ENCODE measurements at regions not wholly inside any gene's neighbourhood (a gene's known extent, or its start where the extent isn't known, plus 50 kb on each side); places are given as distances from the start of the nearest gene placed in this dataset.

DNA sequence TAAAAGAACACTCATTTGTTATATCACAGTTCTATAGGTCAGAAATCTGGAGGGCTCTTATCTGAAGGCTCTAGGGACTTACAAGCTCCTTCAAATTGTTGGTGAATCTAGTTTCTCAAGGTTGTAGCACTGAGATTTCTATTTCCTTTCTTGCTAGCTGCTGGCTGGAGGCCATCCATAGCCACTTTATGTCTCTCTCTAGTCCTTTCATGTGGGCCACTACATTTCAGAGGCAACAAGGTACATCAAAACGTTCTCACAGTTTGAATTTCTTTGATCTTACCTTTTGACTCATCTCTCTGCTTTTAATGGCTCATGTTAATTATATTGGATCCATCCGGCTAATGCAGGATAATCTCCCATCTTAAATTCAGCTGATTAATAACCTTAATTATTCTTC, 286.8 kb downstream of the DIO2 start:
- no peak overlapping the region for H2BK12ac ChIP-seq (ENCODE audit: insufficient read length, low read depth, low read length)
- H3K4ac ChIP-seq (ENCODE audit: low read depth, low read length), result no peak overlapping the region
- no peak overlapping the region for H2AFZ ChIP-seq (ENCODE audit: low read length)
- H2BK15ac ChIP-seq (ENCODE audit: low read depth, low read length), result no peak overlapping the region
- no peak overlapping the region for H2BK20ac ChIP-seq (ENCODE audit: low read depth, low read length, poor library complexity, severe bottlenecking)
- H3K4me1 Mint-ChIP-seq, result no peaks in the 10 kb centered on the region
- H3K36me3 Mint-ChIP-seq (ENCODE audit: insufficient read depth in 1 of 3, low read depth in 3 of 3), result peaks cover 0 to 10% (median 0%) of the 10 kb centered on the region in 3 experiments; a peak in 2 of 7 replicates
- no peak overlapping the region for H4K8ac ChIP-seq (replicated peaks; ENCODE audit: insufficient read length, low read depth, low read length)
- H3K27ac Mint-ChIP-seq, result no peak overlapping the region
- no peak overlapping the region for H3T11ph ChIP-seq (ENCODE audit: low read length)
- H3K18ac ChIP-seq (ENCODE audit: insufficient read length, low read depth, low read length), result no peak overlapping the region
- peaks cover 3% of the 10 kb centered on the region; the same call in 1 of the 2 replicates for H3K27me3 Mint-ChIP-seq (ENCODE audit: low read depth)
- no peak overlapping the region for H3K23ac ChIP-seq (ENCODE audit: insufficient read length, low read depth, low read length)
- H3K27me3 ChIP-seq (ENCODE audit: insufficient read depth, low read length), result no peaks in the 10 kb centered on the region
- no peaks in the 10 kb centered on the region for H3K23me2 ChIP-seq (ENCODE audit: insufficient read length, low read depth, low read length, poor library complexity, severe bottlenecking)
- H3K79me1 ChIP-seq (ENCODE audit: insufficient read depth, low read depth, low read length, poor library complexity, severe bottlenecking), result no peaks in the 10 kb centered on the region
- no peak overlapping the region for H3K27ac ChIP-seq (ENCODE audit: insufficient read length, low read depth, low read length)
- H3K56ac ChIP-seq (ENCODE audit: insufficient read length, low read depth, low read length), result no peak overlapping the region
- H3K9me3 ChIP-seq (ENCODE audit: control insufficient read depth, low read depth, low read length), result no peaks in the 10 kb centered on the region
- peaks cover 0 to 10% of the 10 kb centered on the region in 2 experiments; a peak in 4 of 5 replicates for H3K9me3 Mint-ChIP-seq
- no peak for DNase-seq
- H3K4me3 Mint-ChIP-seq, result no peak overlapping the region
- H3K9ac ChIP-seq (ENCODE audit: extremely low read depth, insufficient read length, low read length), result no peak overlapping the region
- no peak overlapping the region for H4K91ac ChIP-seq (ENCODE audit: insufficient read length, low read depth, low read length)
- no peak overlapping the region for H3K4me2 ChIP-seq (ENCODE audit: insufficient read depth, insufficient read length, low read length)
- H2BK120ac ChIP-seq (ENCODE audit: low read depth, low read length, poor library complexity, severe bottlenecking), result no peak overlapping the region
- H3K14ac ChIP-seq (ENCODE audit: insufficient read depth, low read length), result no peak overlapping the region
- no peak overlapping the region for H4K5ac ChIP-seq (ENCODE audit: insufficient read length, low read depth, low read length)
- H3K4me1 ChIP-seq (ENCODE audit: insufficient read depth, low read length), result no peaks in the 10 kb centered on the region
- no peaks in the 10 kb centered on the region for H4K20me1 ChIP-seq (ENCODE audit: control insufficient read depth, insufficient read depth, insufficient read length)
- no peak overlapping the region for H2BK5ac ChIP-seq (ENCODE audit: insufficient read length, low read length)
- H3K79me2 ChIP-seq (ENCODE audit: insufficient read depth, low read length), result no peaks in the 10 kb centered on the region
- TF ChIP-seq CTCF (conservative IDR thresholded peaks at IDR 0.05), result no peak
- no CpG with 5 or more reads among the region's 2 CpGs for WGBS (ENCODE audit: extremely low coverage, insufficient read length, low lambda C conversion rate)
- H2AK5ac ChIP-seq (ENCODE audit: insufficient read length, low read length), result no peak overlapping the region

All from H9 (cell line).